Skeletal muscle satellite cell (primary cell): ENCODE measurements at regions not wholly inside any gene's neighbourhood (a gene's known extent, or its start where the extent isn't known, plus 50 kb on each side); places are given as distances from the start of the nearest gene placed in this dataset.

Experiments used
- H3K27me3 ChIP-seq: 2 replicates; pipeline ENCODE4 v1.7.0; 2013; ENCODE audit warnings: low read length; ENCODE audit not compliant: control insufficient read depth, insufficient read depth
- H3K36me3 ChIP-seq: 2 replicates; pipeline ENCODE4 v1.7.0; 2013; ENCODE audit warnings: mild to moderate bottlenecking, control low read depth, low read length; ENCODE audit not compliant: insufficient read depth
- H3K4me1 ChIP-seq: 2 replicates; pipeline ENCODE4 v1.7.0; 2013; ENCODE audit warnings: low read length; ENCODE audit not compliant: control insufficient read depth, insufficient read depth
- H3K4me2 ChIP-seq: 2 replicates; pipeline ENCODE4 v1.7.0; 2013; ENCODE audit warnings: mild to moderate bottlenecking, low read length
- H3K4me3 ChIP-seq: 2 replicates; pipeline ENCODE4 v1.7.0; 2013; ENCODE audit warnings: low read length
- H3K9ac ChIP-seq: 2 replicates; pipeline ENCODE4 v1.7.0; 2013; ENCODE audit warnings: mild to moderate bottlenecking, low read depth, low read length, moderate library complexity
- H3K9me3 ChIP-seq: replicated peaks from 2 replicates; pipeline ENCODE4 v1.7.0; 2013; ENCODE audit warnings: mild to moderate bottlenecking, control low read depth, low read length

DNA sequence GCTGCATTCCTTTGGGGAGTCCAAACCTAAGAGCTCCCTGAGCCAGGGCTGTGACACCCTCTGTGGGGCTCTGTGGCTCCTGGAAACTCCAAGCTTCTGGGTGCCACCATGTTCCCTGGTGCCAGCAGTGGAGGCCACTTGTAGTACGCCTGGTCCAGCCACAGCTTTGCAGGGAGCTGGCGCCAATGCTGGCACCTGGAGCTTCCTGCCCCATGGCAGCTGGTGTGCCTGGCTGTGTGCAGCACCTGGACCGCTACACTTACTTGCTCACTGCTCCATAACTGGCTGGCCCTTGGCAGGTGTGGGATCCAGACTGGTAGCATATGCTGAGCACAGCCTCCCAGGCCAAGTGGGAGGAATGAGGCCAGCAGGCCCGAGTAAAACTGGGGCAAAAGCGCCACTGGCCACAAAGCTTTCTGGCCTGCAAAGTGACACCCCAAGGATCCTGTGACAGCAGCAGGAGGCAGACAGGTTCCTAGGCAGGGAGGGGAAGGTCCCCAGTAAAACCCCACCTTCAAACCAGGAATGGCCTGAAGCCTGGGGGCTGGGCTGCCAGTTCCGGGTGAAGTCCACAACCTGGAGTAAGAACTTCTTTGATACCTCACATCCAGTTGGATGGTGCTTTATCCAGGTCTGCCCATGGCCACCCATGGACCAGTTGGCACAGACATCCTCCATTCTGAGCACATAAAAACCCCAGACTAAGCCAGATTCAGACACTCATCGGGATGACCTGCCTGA, 461.0 kb downstream of the TBC1D32 start:
- peaks cover 7% of the 10 kb centered on the region for H3K9me3 ChIP-seq
- H3K9ac ChIP-seq, result no peak overlapping the region
- no peaks in the 10 kb centered on the region for H3K4me1 ChIP-seq
- no peak overlapping the region for H3K4me2 ChIP-seq
- H3K27me3 ChIP-seq, result no peaks in the 10 kb centered on the region
- no peaks in the 10 kb centered on the region for H3K36me3 ChIP-seq
- H3K4me3 ChIP-seq, result no peak overlapping the region

DNA sequence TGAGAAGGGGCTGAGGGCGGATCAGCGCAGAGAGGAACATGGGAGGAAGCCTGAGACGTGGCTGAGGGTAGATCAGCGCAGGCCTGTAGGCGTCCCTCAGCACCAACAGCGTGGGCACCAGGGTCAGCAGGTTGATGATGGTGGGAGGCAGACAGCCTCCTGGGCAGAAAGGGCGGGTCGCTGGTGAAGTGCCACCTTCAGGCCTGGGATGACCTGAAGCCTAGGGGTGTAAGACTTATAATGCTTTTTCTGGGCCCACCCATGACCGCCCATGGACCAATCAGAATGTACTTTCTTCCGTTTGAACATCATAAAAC, 462.1 kb downstream of the TBC1D32 start:
- Histone ChIP-seq H3K9me3 (peaks cover 7% of the 10 kb centered on the region), H3K9ac (no peak overlapping the region), H3K27me3 (no peaks in the 10 kb centered on the region), H3K36me3 (no peaks in the 10 kb centered on the region), H3K4me1 (no peaks in the 10 kb centered on the region), H3K4me3 (no peak overlapping the region), H3K4me2 (no peak overlapping the region)

DNA sequence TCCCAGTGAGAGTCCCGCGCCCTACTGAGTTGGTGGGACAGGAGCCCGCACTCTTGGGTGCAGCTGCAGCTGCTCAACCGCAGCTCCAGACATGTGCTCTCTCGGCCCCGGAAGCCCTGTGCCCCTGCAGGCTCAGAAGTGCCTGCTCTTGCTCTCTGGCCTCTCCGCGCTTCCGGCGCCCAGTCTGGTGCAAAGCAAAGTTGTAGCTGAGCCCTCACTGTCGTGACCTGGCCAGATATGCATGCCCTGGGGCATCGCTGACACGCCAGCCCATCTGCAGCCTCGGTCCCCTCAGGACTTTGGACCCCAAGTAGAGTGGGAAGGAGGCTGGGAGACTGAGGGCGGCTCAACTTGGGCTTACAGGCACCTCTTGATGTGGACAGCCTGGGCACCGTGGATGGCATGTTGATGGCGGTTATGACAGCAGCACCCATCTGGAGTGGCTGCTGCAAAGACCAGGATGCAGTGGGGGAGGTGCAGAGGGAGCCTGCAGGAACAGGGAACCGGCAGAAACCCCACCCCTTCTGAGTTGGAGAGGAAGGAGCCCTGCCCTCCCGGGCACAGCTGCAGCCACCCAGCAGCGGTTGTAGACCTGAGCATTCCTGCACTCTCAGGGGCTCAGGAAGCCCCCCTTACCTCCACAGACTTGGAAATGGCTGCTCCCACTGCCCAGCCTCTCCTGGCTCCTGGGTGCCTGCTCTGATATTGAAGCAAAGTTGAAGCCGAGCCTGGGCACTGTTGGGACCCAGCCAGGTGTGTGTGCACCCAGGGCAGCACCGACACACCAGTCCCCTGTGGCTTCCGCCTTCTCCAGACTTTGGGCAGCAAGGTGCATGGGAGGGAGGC, 462.6 kb downstream of the TBC1D32 start:
- Histone ChIP-seq H3K27me3 (no peaks in the 10 kb centered on the region), H3K4me3 (no peak overlapping the region), H3K4me1 (no peaks in the 10 kb centered on the region), H3K9ac (no peak overlapping the region), H3K9me3 (peaks cover 7% of the 10 kb centered on the region), H3K36me3 (no peaks in the 10 kb centered on the region), H3K4me2 (no peak overlapping the region)

DNA sequence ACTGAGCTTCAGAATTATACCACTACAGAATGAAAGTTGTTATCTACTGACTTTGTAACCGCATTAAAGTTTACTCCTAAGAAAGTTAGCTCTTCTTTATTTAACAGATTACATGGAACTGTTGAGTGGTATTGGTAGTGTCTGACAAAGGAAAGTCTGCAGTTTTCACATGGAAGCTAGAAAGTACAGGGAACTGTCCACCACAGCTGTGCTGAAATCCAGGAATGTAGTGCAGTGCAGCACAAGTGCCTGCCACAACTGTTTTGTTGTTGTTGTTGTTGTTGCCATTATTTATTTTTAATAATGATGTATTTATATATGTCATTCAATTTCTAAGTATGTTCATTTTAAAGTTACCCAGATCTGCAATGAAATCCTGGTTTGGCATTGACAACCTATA, 464.9 kb downstream of the TBC1D32 start:
- no peak overlapping the region for H3K4me3 ChIP-seq
- no peaks in the 10 kb centered on the region for H3K4me1 ChIP-seq
- H3K27me3 ChIP-seq, result no peaks in the 10 kb centered on the region
- no peak overlapping the region for H3K9ac ChIP-seq
- no peak overlapping the region for H3K4me2 ChIP-seq
- peaks cover 7% of the 10 kb centered on the region for H3K9me3 ChIP-seq
- H3K36me3 ChIP-seq, result no peaks in the 10 kb centered on the region

DNA sequence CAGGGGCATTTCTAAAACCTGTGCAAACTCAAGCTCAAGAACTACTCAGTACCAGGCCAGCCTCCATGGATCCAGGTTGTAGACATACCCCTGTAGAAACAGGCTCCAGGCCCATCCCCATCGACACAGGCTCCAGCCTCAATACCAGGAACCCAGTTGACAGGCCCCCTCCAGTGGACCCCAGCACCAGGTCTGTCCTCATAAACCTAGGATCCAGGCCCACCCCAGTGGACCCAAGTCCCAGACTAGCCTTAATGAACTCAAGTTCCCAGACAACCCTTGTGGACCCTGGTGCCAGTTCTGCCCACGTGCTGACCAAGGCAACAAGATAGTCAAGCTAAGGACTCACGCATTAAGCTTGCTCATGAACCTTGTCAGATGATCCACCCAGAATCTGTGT, 476.9 kb downstream of the TBC1D32 start:
- no peak overlapping the region for H3K4me2 ChIP-seq
- no peak overlapping the region for H3K4me3 ChIP-seq
- H3K9ac ChIP-seq, result no peak overlapping the region
- no peaks in the 10 kb centered on the region for H3K4me1 ChIP-seq
- H3K36me3 ChIP-seq, result no peaks in the 10 kb centered on the region
- H3K9me3 ChIP-seq, result no peaks in the 10 kb centered on the region
- no peaks in the 10 kb centered on the region for H3K27me3 ChIP-seq

DNA sequence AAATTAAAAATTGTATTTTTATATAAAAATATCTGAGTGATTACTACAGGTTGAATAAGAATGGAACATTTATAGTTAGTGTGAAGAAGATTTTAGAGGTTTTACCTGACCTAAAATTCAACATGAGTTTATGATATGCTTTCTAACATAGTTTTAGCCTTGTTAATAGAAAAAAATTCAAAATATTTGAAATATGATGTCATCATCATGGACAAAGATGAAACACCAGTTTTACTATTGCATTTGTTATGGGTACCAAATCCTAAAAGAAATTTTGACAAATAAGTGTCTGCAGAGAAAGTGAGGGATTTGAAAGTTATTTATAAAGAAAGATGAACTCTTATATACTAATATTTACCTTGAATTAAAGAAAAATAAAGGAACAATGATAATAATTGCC, 479.7 kb downstream of the TBC1D32 start:
- H3K4me2 ChIP-seq, result no peak overlapping the region
- H3K4me3 ChIP-seq, result no peak overlapping the region
- H3K9me3 ChIP-seq, result no peaks in the 10 kb centered on the region

DNA sequence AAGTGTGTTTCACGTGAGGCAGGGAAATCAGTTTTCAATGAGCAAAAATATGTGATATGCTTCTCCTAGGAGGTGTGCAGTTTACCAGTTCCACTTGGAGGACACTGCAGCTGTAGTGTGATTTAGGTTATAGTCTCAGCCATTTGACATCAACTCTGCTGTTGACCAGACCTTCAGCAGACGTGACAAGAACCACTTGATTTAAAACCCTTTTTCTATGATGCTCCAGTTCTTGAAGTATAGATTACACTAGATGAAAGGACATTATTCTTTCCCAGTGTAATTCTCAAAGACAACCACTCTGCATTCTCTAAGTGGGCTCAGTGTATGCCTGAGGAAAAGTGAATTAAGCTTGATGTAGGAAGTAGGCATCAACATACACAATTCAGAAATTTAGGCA, 480.8 kb downstream of the TBC1D32 start:
- H3K27me3 ChIP-seq, result no peaks in the 10 kb centered on the region
- no peaks in the 10 kb centered on the region for H3K9me3 ChIP-seq
- no peak overlapping the region for H3K9ac ChIP-seq
- H3K4me3 ChIP-seq, result no peak overlapping the region
- H3K4me1 ChIP-seq, result no peaks in the 10 kb centered on the region
- no peak overlapping the region for H3K4me2 ChIP-seq
- no peaks in the 10 kb centered on the region for H3K36me3 ChIP-seq

More for the DNA sequence above, 479.7 kb downstream of the TBC1D32 start:
- Histone ChIP-seq H3K27me3 (no peaks in the 10 kb centered on the region), H3K9ac (no peak overlapping the region), H3K4me1 (no peaks in the 10 kb centered on the region), H3K36me3 (no peaks in the 10 kb centered on the region)

DNA sequence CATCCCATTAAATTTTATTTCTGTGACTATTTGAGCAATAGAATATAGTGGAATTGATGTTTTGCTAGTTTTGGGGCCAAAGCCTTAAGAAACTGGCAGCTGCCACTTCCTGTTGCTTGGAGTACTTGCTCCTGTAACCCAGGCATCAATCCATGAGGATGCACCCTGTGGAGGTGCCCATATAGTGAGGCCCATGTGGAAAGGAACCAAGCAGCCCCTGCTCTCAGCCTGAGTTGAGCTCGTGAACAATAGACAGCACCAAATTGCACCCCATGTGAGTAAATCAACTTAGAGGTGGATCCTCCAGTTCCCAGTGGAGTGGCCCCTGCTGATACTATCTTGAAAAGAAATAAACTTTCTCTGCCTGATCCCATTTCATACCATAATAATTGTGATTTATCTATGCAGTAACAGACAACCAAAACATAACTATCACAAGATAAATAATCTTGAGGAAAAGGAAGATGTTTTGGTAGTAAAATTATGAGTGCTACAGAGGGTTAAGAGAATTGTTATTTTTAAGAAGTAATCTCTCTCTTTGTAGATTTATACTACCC, 481.9 kb downstream of the TBC1D32 start:
- no peak overlapping the region for H3K4me2 ChIP-seq
- no peak overlapping the region for H3K9ac ChIP-seq
- no peaks in the 10 kb centered on the region for H3K27me3 ChIP-seq
- H3K4me3 ChIP-seq, result no peak overlapping the region
- no peaks in the 10 kb centered on the region for H3K9me3 ChIP-seq
- H3K36me3 ChIP-seq, result no peaks in the 10 kb centered on the region
- no peaks in the 10 kb centered on the region for H3K4me1 ChIP-seq

DNA sequence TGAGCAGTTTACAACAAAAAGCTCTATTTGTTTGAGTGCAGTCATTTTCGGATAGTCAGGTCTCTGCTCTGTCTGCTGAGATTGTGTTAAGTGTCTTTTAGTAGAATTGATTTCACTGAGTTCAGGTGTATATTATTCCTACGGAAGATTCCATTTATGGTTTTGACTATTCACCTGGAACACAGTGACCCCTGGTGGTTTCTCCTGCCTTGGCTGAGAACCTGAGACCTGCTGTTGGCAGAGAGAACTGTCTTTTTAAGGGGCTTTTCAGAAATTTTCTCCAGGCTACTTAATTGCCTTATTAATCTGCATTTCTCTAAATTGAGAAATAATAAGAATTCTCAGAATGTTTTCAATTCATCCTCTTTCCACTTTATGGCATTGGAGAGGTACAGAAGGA, 508.0 kb downstream of the TBC1D32 start:
- Histone ChIP-seq H3K4me2 (no peak overlapping the region), H3K4me3 (no peak overlapping the region), H3K9ac (no peak overlapping the region), H3K9me3 (no peaks in the 10 kb centered on the region), H3K27me3 (no peaks in the 10 kb centered on the region), H3K4me1 (no peaks in the 10 kb centered on the region), H3K36me3 (no peaks in the 10 kb centered on the region)

DNA sequence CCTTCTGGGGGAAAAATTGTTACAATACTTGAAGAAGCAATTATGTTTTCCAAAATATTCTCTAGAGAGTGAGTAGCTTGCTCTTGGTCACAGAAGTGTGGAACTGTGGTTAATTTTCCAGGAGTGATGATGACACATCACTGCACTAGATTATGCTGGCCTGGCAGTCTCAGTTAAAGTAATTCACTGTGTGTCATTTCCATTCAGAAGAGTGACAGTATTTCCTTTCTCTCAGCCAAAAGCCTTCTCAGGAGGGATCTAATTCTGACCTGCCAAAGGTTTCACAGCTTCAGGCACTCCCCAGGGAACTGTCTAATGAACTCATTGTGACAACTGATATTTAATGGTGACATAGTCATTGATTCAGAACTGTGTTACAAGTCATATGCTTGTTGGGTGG, 517.5 kb downstream of the TBC1D32 start:
- Histone ChIP-seq H3K4me2 (no peak overlapping the region), H3K27me3 (no peaks in the 10 kb centered on the region), H3K4me3 (no peak overlapping the region), H3K36me3 (no peaks in the 10 kb centered on the region), H3K9ac (no peak overlapping the region), H3K9me3 (no peaks in the 10 kb centered on the region), H3K4me1 (no peaks in the 10 kb centered on the region)

DNA sequence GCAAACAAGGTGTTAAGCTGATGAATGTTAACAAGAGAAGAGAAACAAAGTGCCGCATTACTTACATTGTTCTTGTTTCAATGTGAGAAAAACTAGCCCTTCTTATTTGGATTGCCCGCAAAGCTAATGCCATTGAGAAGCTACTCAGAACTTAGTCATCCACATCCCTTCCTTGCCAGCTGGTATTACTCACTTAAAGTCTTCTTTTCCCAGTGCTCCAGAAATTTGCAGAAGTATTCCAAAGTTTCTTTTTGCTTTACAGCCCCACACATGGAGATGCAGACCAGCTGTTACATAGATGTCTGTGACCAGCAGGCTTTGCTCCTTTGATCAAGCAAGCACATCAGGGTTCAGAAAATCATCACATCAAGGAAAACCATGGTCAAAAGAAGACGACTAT, 529.0 kb downstream of the TBC1D32 start:
- Histone ChIP-seq H3K4me2 (no peak overlapping the region), H3K36me3 (no peaks in the 10 kb centered on the region), H3K4me3 (no peak overlapping the region), H3K9me3 (no peaks in the 10 kb centered on the region), H3K4me1 (no peaks in the 10 kb centered on the region), H3K9ac (no peak overlapping the region), H3K27me3 (no peaks in the 10 kb centered on the region)
